SK-N-SH (cell line): ENCODE measurements at regions not wholly inside any gene's neighbourhood (a gene's known extent, or its start where the extent isn't known, plus 50 kb on each side); places are given as distances from the start of the nearest gene placed in this dataset.

Source experiments
- CTCF ChIA-PET: fragments of 300-600, 350-600 bp; formaldehyde crosslinking; extraction: SDS; loops from one replicate; lab custom pipeline; 2021; lab: Yijun Ruan, JAX
- POLR2A ChIA-PET: fragments of 350-600 bp; sonication (Branson Sonifier 250); formaldehyde crosslinking; extraction: SDS; loops from one replicate; lab custom pipeline; 2020; ENCODE audit warnings: antibody characterized with exemption, inconsistent platforms; lab: Yijun Ruan, JAX
- DNase-seq: peaks from one replicate; pipeline ENCODE4 v3.0.0; 2012
- H2AFZ ChIP-seq: fragments of 200-600 bp; sonication (generic); 2 replicates; pipeline ENCODE4 v1.8.1; 2016; ENCODE audit warnings: antibody characterized with exemption, mild to moderate bottlenecking, low read depth
- H3F3A ChIP-seq: fragments of 200-600 bp; sonication (generic); replicated peaks from 2 replicates; pipeline ENCODE3; 2016; ENCODE audit warnings: antibody characterized with exemption, mild to moderate bottlenecking; ENCODE audit not compliant: insufficient read depth
- H3K27ac ChIP-seq, 2 experiments: fragments of 200-500 bp in 1 of 2; fragments of 200-600 bp in 1 of 2; sonication (Bioruptor generic) in 1 of 2; sonication (generic), shearing (Covaris generic) in 1 of 2; 2 replicates each; pipeline versions ENCODE4 v1.5.1 to v1.6.1; 2014 to 2016; ENCODE audit warnings: low read depth in 2 of 2, inconsistent platforms in 1 of 2, low read length in 1 of 2, mild to moderate bottlenecking in 1 of 2, mixed read lengths in 1 of 2
- H3K27me3 ChIP-seq: fragments of 200-600 bp; sonication (generic), shearing (Covaris generic); 2 replicates; pipeline ENCODE4 v1.6.1; 2016; ENCODE audit warnings: mixed run types; ENCODE audit not compliant: insufficient read depth
- H3K36me3 ChIP-seq, 2 experiments: fragments of 200-500 bp in 1 of 2; fragments of 200-600 bp in 1 of 2; sonication (Bioruptor generic) in 1 of 2; sonication (generic) in 1 of 2; replicated peaks in 1 of 2; 2 replicates each; pipeline versions ENCODE3 to v1.5.1; 2014 to 2016; ENCODE audit warnings: low read length in 1 of 2, mild to moderate bottlenecking in 1 of 2; ENCODE audit not compliant: insufficient read depth in 2 of 2, control insufficient read depth in 1 of 2
- H3K4me1 ChIP-seq, 2 experiments: fragments of 200-500 bp in 1 of 2; fragments of 200-600 bp in 1 of 2; sonication (Bioruptor generic) in 1 of 2; sonication (generic), shearing (Covaris generic) in 1 of 2; 2 replicates each; pipeline versions ENCODE4 v1.5.1 to v1.6.1; 2014 to 2016; ENCODE audit warnings: low read depth in 1 of 2, low read length in 1 of 2, mixed run types in 1 of 2; ENCODE audit not compliant: insufficient read depth in 2 of 2, control insufficient read depth in 1 of 2
- H3K4me2 ChIP-seq: fragments of 200-600 bp; sonication (generic), shearing (Covaris generic); 2 replicates; pipeline ENCODE4 v1.6.1; 2017; ENCODE audit warnings: mixed run types
- H3K4me3 ChIP-seq, 2 experiments: fragments of 200-500 bp in 1 of 2; fragments of 200-600 bp in 1 of 2; sonication (Bioruptor generic) in 1 of 2; sonication (generic), shearing (Covaris generic) in 1 of 2; 2 replicates each; pipeline versions ENCODE4 v1.5.1 to v1.8.1; 2014 to 2016; ENCODE audit warnings: low read depth in 2 of 2, inconsistent platforms in 1 of 2, low read length in 1 of 2, mild to moderate bottlenecking in 1 of 2, mixed read lengths in 1 of 2, moderate library complexity in 1 of 2
- H3K79me2 ChIP-seq: fragments of 200-600 bp; sonication (generic); 2 replicates; pipeline ENCODE4 v1.8.1; 2017; ENCODE audit warnings: mild to moderate bottlenecking; ENCODE audit not compliant: insufficient read depth
- H3K9ac ChIP-seq: fragments of 200-600 bp; sonication (generic); 2 replicates; pipeline ENCODE4 v1.6.1; 2017; ENCODE audit warnings: mixed run types
- H3K9me2 ChIP-seq: fragments of 200-600 bp; sonication (generic); 2 replicates; pipeline ENCODE4 v1.6.1; 2017; ENCODE audit warnings: mixed run types
- H3K9me3 ChIP-seq: fragments of 200-600 bp; sonication (generic); 2 replicates; pipeline ENCODE4 v1.6.1; 2017; ENCODE audit warnings: mixed run types, mild to moderate bottlenecking, moderate library complexity
- H4K20me1 ChIP-seq: fragments of 200-600 bp; sonication (generic); 2 replicates; pipeline ENCODE4 v1.6.1; 2017; ENCODE audit warnings: mild to moderate bottlenecking, mixed run types; ENCODE audit not compliant: insufficient read depth
- CHD2 ChIP-seq: fragments of 150-350 bp; IDR thresholded peaks from 2 replicates; pipeline ENCODE4 v1.6.1; 2018; ENCODE audit warnings: low read length; ENCODE audit not compliant: partially characterized antibody
- CTCF ChIP-seq: fragments of 200-600 bp; sonication (generic); IDR thresholded peaks from 2 replicates; pipeline ENCODE4 v1.6.1; 2017; ENCODE audit warnings: antibody characterized with exemption, mild to moderate bottlenecking, moderate library complexity
- ELF1 ChIP-seq: IDR thresholded peaks from 2 replicates; pipeline ENCODE4 v1.4.0; 2012
- EZH2phosphoT487 ChIP-seq: fragments of 200-600 bp; sonication (generic); IDR thresholded peaks from 2 replicates; pipeline ENCODE4 v1.6.1; 2017; ENCODE audit warnings: low read depth, mixed run types, mild to moderate bottlenecking, antibody characterized with exemption, moderate library complexity, borderline replicate concordance
- FOSL2 ChIP-seq: IDR thresholded peaks from 2 replicates; pipeline ENCODE4 v1.4.0; 2012; ENCODE audit warnings: low read depth, mild to moderate bottlenecking, moderate library complexity, borderline replicate concordance
- FOXJ3 ChIP-seq: sonication (generic); formaldehyde crosslinking; IDR thresholded peaks from 2 replicates; pipeline ENCODE4 v1.5.1; 2020; ENCODE audit warnings: mild to moderate bottlenecking, missing genetic modification reagents
- GABPA ChIP-seq: IDR thresholded peaks from 2 replicates; pipeline ENCODE4 v1.4.0; 2012; ENCODE audit warnings: low read depth, mild to moderate bottlenecking
- GATA2 ChIP-seq: sonication (generic); formaldehyde crosslinking; IDR thresholded peaks from 2 replicates; pipeline ENCODE4 v1.5.0; 2020; ENCODE audit warnings: mild to moderate bottlenecking, missing genetic modification reagents
- IRF3 ChIP-seq: fragments of 150-350 bp; IDR thresholded peaks from 2 replicates; pipeline ENCODE4 v1.6.1; 2016; ENCODE audit warnings: mild to moderate bottlenecking, low read depth, low read length
- MAX ChIP-seq: IDR thresholded peaks from 2 replicates; pipeline ENCODE4 v1.4.0; 2012; ENCODE audit warnings: low read depth
- MEF2A ChIP-seq: IDR thresholded peaks from 2 replicates; pipeline ENCODE4 v1.4.0; 2012; ENCODE audit warnings: low read depth, borderline replicate concordance
- MXI1 ChIP-seq: IDR thresholded peaks from 2 replicates; pipeline ENCODE4 v1.6.1; 2012; ENCODE audit warnings: mild to moderate bottlenecking, low read depth, low read length, improper control_type of control experiment
- NFIC ChIP-seq: IDR thresholded peaks from 2 replicates; pipeline ENCODE4 v1.4.0; 2012; ENCODE audit warnings: borderline replicate concordance
- NRF1 ChIP-seq: IDR thresholded peaks from 2 replicates; pipeline ENCODE4 v1.6.1; 2012; ENCODE audit warnings: low read depth, mild to moderate bottlenecking, low read length
- POLR2AphosphoS5 ChIP-seq: IDR thresholded peaks from 2 replicates; pipeline ENCODE4 v1.6.1; 2012; ENCODE audit warnings: low read depth, low read length
- RAD21 ChIP-seq: IDR thresholded peaks from 2 replicates; pipeline ENCODE4 v1.6.1; 2012; ENCODE audit warnings: mild to moderate bottlenecking, low read length
- RCOR1 ChIP-seq: fragments of 150-350 bp; IDR thresholded peaks from 2 replicates; pipeline ENCODE4 v1.6.1; 2017; ENCODE audit warnings: antibody characterized with exemption, low read length
- SIN3A ChIP-seq: IDR thresholded peaks from 2 replicates; pipeline ENCODE4 v1.6.1; 2012; ENCODE audit warnings: low read depth, mild to moderate bottlenecking, low read length, moderate library complexity, borderline replicate concordance
- TAF1 ChIP-seq: IDR thresholded peaks from 2 replicates; pipeline ENCODE4 v1.6.1; 2012; ENCODE audit warnings: low read depth, mild to moderate bottlenecking, low read length, moderate library complexity, borderline replicate concordance
- TCF12 ChIP-seq: IDR thresholded peaks from 2 replicates; pipeline ENCODE4 v1.4.0; 2012
- TEAD4 ChIP-seq: IDR thresholded peaks from 2 replicates; pipeline ENCODE4 v1.4.0; 2012; ENCODE audit warnings: mild to moderate bottlenecking, borderline replicate concordance; ENCODE audit not compliant: insufficient read depth
- WGBS: methylation state at CpG from one replicate; pipeline ENCODE4 v1.1.6; 2017; ENCODE audit warnings: low lambda C conversion rate; 5-methylcytosine and 5-hydroxymethylcytosine counted together
- TF ChIP-seq, protein P1 (sequence below): IDR thresholded peaks from 2 replicates; pipeline ENCODE4 v1.4.0; 2012; ENCODE audit warnings: low read depth, borderline replicate concordance
- TF ChIP-seq, protein P2 (sequence below): IDR thresholded peaks from 2 replicates; pipeline ENCODE4 v1.4.0; 2012; ENCODE audit warnings: low read depth, borderline replicate concordance

- Histone ChIP-seq H4K20me1 (no peaks in the 10 kb centered on the region), H3K9ac (no peak overlapping the region), H3K27ac (peak overlapping the region; percentile 13 to 45; a peak in 3 of 4 replicates), H3K9me3 (no peaks in the 10 kb centered on the region), H3K4me2 (no peak overlapping the region; the same call in 1 of the 2 replicates), H3K27me3 (no peaks in the 10 kb centered on the region), H3K79me2 (no peaks in the 10 kb centered on the region), H3K4me3 (no peak overlapping the region), H3K36me3 (no peaks in the 10 kb centered on the region), H3K9me2 (no peaks in the 10 kb centered on the region), H3F3A (no peaks in the 10 kb centered on the region), H2AFZ (no peak overlapping the region), H3K4me1 (peaks cover 9 to 23% of the 10 kb centered on the region in 2 experiments; a peak in 3 of 4 replicates)
- POLR2A ChIA-PET = no interaction called here
- TF ChIP-seq TCF12 (no peak), RAD21 (no peak), ELF1 (no peak), TAF1 (no peak), MEF2A (no peak), IRF3 (no peak), NRF1 (no peak), FOXJ3 (CRISPR knock-in tag) (no peak), GABPA (no peak), TEAD4 (no peak), CHD2 (no peak), MXI1 (no peak)
- TF ChIP-seq, protein P1, sequence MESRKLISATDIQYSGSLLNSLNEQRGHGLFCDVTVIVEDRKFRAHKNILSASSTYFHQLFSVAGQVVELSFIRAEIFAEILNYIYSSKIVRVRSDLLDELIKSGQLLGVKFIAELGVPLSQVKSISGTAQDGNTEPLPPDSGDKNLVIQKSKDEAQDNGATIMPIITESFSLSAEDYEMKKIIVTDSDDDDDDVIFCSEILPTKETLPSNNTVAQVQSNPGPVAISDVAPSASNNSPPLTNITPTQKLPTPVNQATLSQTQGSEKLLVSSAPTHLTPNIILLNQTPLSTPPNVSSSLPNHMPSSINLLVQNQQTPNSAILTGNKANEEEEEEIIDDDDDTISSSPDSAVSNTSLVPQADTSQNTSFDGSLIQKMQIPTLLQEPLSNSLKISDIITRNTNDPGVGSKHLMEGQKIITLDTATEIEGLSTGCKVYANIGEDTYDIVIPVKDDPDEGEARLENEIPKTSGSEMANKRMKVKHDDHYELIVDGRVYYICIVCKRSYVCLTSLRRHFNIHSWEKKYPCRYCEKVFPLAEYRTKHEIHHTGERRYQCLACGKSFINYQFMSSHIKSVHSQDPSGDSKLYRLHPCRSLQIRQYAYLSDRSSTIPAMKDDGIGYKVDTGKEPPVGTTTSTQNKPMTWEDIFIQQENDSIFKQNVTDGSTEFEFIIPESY = no peak
- TF ChIP-seq, protein P2, sequence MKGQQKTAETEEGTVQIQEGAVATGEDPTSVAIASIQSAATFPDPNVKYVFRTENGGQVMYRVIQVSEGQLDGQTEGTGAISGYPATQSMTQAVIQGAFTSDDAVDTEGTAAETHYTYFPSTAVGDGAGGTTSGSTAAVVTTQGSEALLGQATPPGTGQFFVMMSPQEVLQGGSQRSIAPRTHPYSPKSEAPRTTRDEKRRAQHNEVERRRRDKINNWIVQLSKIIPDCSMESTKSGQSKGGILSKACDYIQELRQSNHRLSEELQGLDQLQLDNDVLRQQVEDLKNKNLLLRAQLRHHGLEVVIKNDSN = no peak
- WGBS = 70% methylated on average over 5 of the region's 5 CpGs
- DNase-seq = no peak
- CTCF ChIA-PET = no interaction called here
These were observed 264.2 kb downstream of the C1D start for GRCh38 chr2:67798541-67799160.

GRCh38 chr2:67799886-67800285, 262.9 kb downstream of the C1D start:
- H3K9ac ChIP-seq = no peak overlapping the region
- POLR2A ChIA-PET = no interaction called here
- H3K9me3 ChIP-seq = no peaks in the 10 kb centered on the region
- peaks cover 9 to 23% of the 10 kb centered on the region in 2 experiments; a peak in 3 of 4 replicates for H3K4me1 ChIP-seq
- no peak for DNase-seq
- no peak overlapping the region for H3K4me3 ChIP-seq
- H3K4me2 ChIP-seq = no peak overlapping the region
- no peak overlapping the region for H3K27ac ChIP-seq
- no peaks in the 10 kb centered on the region for H3K27me3 ChIP-seq
- no peaks in the 10 kb centered on the region for H3K9me2 ChIP-seq
- no peaks in the 10 kb centered on the region for H4K20me1 ChIP-seq
- CTCF ChIA-PET = no interaction called here
- H2AFZ ChIP-seq = no peak overlapping the region
- H3K79me2 ChIP-seq = no peaks in the 10 kb centered on the region
- peaks cover 1% of the 10 kb centered on the region for H3F3A ChIP-seq
- no peaks in the 10 kb centered on the region for H3K36me3 ChIP-seq
- no peak for TF ChIP-seq ELF1
- TF ChIP-seq MAX = no peak
- no peak for TF ChIP-seq EZH2phosphoT487
- TF ChIP-seq TAF1 = no peak
- no peak for TF ChIP-seq GATA2 (CRISPR knock-in tag)
- no peak for TF ChIP-seq CTCF
- TF ChIP-seq FOSL2 = no peak
- TF ChIP-seq SIN3A = no peak
- no peak for TF ChIP-seq POLR2AphosphoS5
- no peak for TF ChIP-seq NFIC
- TF ChIP-seq RCOR1 = no peak
- TF ChIP-seq FOXJ3 (CRISPR knock-in tag) = no peak
- TF ChIP-seq NRF1 = no peak
- TF ChIP-seq CHD2 = no peak
